Vagina (tissue), 2 donors: ENCODE measurements at regions not wholly inside any gene's neighbourhood (a gene's known extent, or its start where the extent isn't known, plus 50 kb on each side); places are given as distances from the start of the nearest gene placed in this dataset.

Experiments used
- DNase-seq, 2 donors: peaks; one replicate each; pipeline ENCODE4 v3.0.0-alpha.2; 2017; ENCODE audit errors: extremely low spot score in 2 of 2
- H3K27ac ChIP-seq: fragments of 200-600 bp; sonication (generic); one replicate; pipeline ENCODE4 v1.5.1; 2019
- H3K27me3 ChIP-seq: fragments of 200-600 bp; sonication (generic); one replicate; pipeline ENCODE4 v1.5.1; 2019
- H3K36me3 ChIP-seq, 2 donors: fragments of 200-600 bp; sonication (generic); one replicate each; pipeline ENCODE4 v1.5.1; 2017 to 2019
- H3K4me1 ChIP-seq: fragments of 200-600 bp; sonication (generic); one replicate; pipeline ENCODE4 v1.5.1; 2019
- H3K4me3 ChIP-seq, 2 donors: fragments of 200-600 bp; sonication (generic); 1 replicate in 1 of 2; 2 replicates in 1 of 2; pipeline ENCODE4 v1.5.1; 2016 to 2019
- H3K9me3 ChIP-seq: fragments of 200-600 bp; sonication (generic); one replicate; pipeline ENCODE4 v1.5.1; 2019
- CTCF ChIP-seq, 3 experiments: fragments of 450-650 bp in 2 of 3; fragments of 200-600 bp in 1 of 3; sonication (generic) in 1 of 3; IDR thresholded peaks; one replicate each; pipeline ENCODE4 v1.5.1; 2017 to 2019; ENCODE audit warnings: antibody characterized with exemption in 3 of 3, mild to moderate bottlenecking in 2 of 3, moderate library complexity in 2 of 3
- POLR2A ChIP-seq, 2 donors: fragments of 450-650 bp; IDR thresholded peaks; one replicate each; pipeline ENCODE4 v1.6.1; 2017; ENCODE audit warnings: antibody characterized with exemption in 2 of 2, mild to moderate bottlenecking in 2 of 2, moderate library complexity in 2 of 2
- POLR2AphosphoS5 ChIP-seq, 2 donors: sonication (generic); formaldehyde crosslinking; IDR thresholded peaks; one replicate each; pipeline ENCODE4 v1.9.0; 2017; ENCODE audit warnings: antibody characterized with exemption in 2 of 2, mild to moderate bottlenecking in 2 of 2, low read depth in 1 of 2; ENCODE audit not compliant: insufficient read depth in 1 of 2
- intact Hi-C: fragments of 100-400 bp; cut with DNase I; formaldehyde crosslinking; loops from one replicate; pipeline ENCODE4 v1.15.1; 2023

- no peak overlapping the region for H3K4me3 ChIP-seq
- intact Hi-C loops = no loop called here
- H3K4me1 ChIP-seq = no peaks in the 10 kb centered on the region
- H3K27ac ChIP-seq = no peak overlapping the region
- H3K36me3 ChIP-seq = no peaks in the 10 kb centered on the region
- H3K9me3 ChIP-seq = no peaks in the 10 kb centered on the region
- DNase-seq = no peak
- H3K27me3 ChIP-seq = no peaks in the 10 kb centered on the region
- TF ChIP-seq CTCF (IDR thresholded peaks at IDR 0.05) (no peak), POLR2AphosphoS5 (IDR thresholded peaks at IDR 0.05; ENCODE audit: insufficient read depth in 1 of 2, low read depth in 1 of 2) (no peak), POLR2A (IDR thresholded peaks at IDR 0.05) (no peak)
Observed at GRCh38 chr21:20779321-20779720, 218.9 kb upstream of the NCAM2 start.

GRCh38 chr21:20783611-20784010, 214.6 kb upstream of the NCAM2 start:
- no peaks in the 10 kb centered on the region for H3K36me3 ChIP-seq
- H3K27ac ChIP-seq = no peak overlapping the region
- H3K4me3 ChIP-seq = no peak overlapping the region
- no peaks in the 10 kb centered on the region for H3K9me3 ChIP-seq
- H3K27me3 ChIP-seq = no peaks in the 10 kb centered on the region
- no peaks in the 10 kb centered on the region for H3K4me1 ChIP-seq
- no peak for DNase-seq
- intact Hi-C loops = no loop called here
- TF ChIP-seq POLR2A (IDR thresholded peaks at IDR 0.05) = no peak
- no peak for TF ChIP-seq CTCF (IDR thresholded peaks at IDR 0.05)
- TF ChIP-seq POLR2AphosphoS5 (IDR thresholded peaks at IDR 0.05; ENCODE audit: insufficient read depth in 1 of 2, low read depth in 1 of 2) = no peak

- no peak for TF ChIP-seq POLR2A (IDR thresholded peaks at IDR 0.05)
- no peak for TF ChIP-seq CTCF (IDR thresholded peaks at IDR 0.05)
- DNase-seq = no peak
- Histone ChIP-seq H3K36me3 (no peaks in the 10 kb centered on the region), H3K9me3 (no peaks in the 10 kb centered on the region), H3K4me3 (no peak overlapping the region), H3K4me1 (no peaks in the 10 kb centered on the region), H3K27ac (no peak overlapping the region), H3K27me3 (no peaks in the 10 kb centered on the region)
- intact Hi-C loops = no loop called here
Observed at GRCh38 chr21:20789729-20790500, 208.3 kb upstream of the NCAM2 start.

- H3K4me3 ChIP-seq = no peak overlapping the region
- no peaks in the 10 kb centered on the region for H3K9me3 ChIP-seq
- TF ChIP-seq POLR2A (IDR thresholded peaks at IDR 0.05) = no peak
- intact Hi-C loops = no loop called here
- H3K27me3 ChIP-seq = no peaks in the 10 kb centered on the region
- no peaks in the 10 kb centered on the region for H3K4me1 ChIP-seq
- H3K27ac ChIP-seq = no peak overlapping the region
- no peak for DNase-seq
- H3K36me3 ChIP-seq = no peaks in the 10 kb centered on the region
Observed at GRCh38 chr21:20800106-20800505, 198.1 kb upstream of the NCAM2 start.

- Histone ChIP-seq H3K27me3 (no peaks in the 10 kb centered on the region), H3K9me3 (no peaks in the 10 kb centered on the region), H3K27ac (no peak overlapping the region), H3K4me3 (no peak overlapping the region), H3K4me1 (no peaks in the 10 kb centered on the region), H3K36me3 (no peaks in the 10 kb centered on the region)
- DNase-seq = no peak
- intact Hi-C loops = no loop called here
- TF ChIP-seq CTCF (IDR thresholded peaks at IDR 0.05) (no peak), POLR2AphosphoS5 (IDR thresholded peaks at IDR 0.05; ENCODE audit: insufficient read depth in 1 of 2, low read depth in 1 of 2) (no peak), POLR2A (IDR thresholded peaks at IDR 0.05) (no peak)
Observed at GRCh38 chr21:20802201-20802600, 196.0 kb upstream of the NCAM2 start.
